HCT116 (cell line): ENCODE measurements at regions not wholly inside any gene's neighbourhood (a gene's known extent, or its start where the extent isn't known, plus 50 kb on each side); places are given as distances from the start of the nearest gene placed in this dataset.

Experiments used
- ATAC-seq: fragments of 200-7000 bp; cut with Tn5 transposase; 2 replicates; pipeline ENCODE4 v1.9.1; 2020; ENCODE audit warnings: mild to moderate bottlenecking, moderate library complexity
- BruUV-seq: library from RNA; stranded (reverse); fragments of 400-500 nt; replicated peaks from 2 replicates; lab custom pipeline; 2021; lab: Mats Ljungman, UMichigan
- CTCF ChIA-PET: fragments of 300-600 bp; sonication (Branson Sonifier 250); formaldehyde crosslinking; loops from one replicate; lab custom pipeline; 2021; ENCODE audit warnings: antibody characterized with exemption; lab: Charles Lee
- POLR2A ChIA-PET: fragments of 300-600, 350-600 bp; sonication (Branson Sonifier 250); formaldehyde crosslinking; loops from one replicate; lab custom pipeline; 2021; ENCODE audit warnings: antibody characterized with exemption; lab: Charles Lee
- RAD21 ChIA-PET, 2 experiments: fragments of 300-600 bp; sonication (Branson Sonifier 250); formaldehyde crosslinking; loops; one replicate each; lab custom pipeline; 2023; ENCODE audit warnings: low total read pairs in 2 of 2; ENCODE audit not compliant: uncharacterized antibody in 2 of 2, unreplicated experiment in 2 of 2, low non-redundant PET in 1 of 2; lab: Charles Lee
- DNase-seq: peaks from one replicate; pipeline ENCODE4 v3.0.0-alpha.2; 2010; ENCODE audit warnings: low read depth, low spot score
- H2AFZ ChIP-seq: fragments of 200-600 bp; shearing (Covaris generic), sonication (generic); 2 replicates; pipeline ENCODE4 v1.6.1; 2017; ENCODE audit warnings: low read depth, mixed run types, mixed read lengths, antibody characterized with exemption, low read length; ENCODE audit not compliant: poor library complexity, severe bottlenecking
- H3K27ac ChIP-seq: 2 replicates; pipeline ENCODE4 v1.5.1; 2012; ENCODE audit warnings: low read depth, low read length
- H3K27me3 ChIP-seq: fragments of 200-600 bp; sonication (generic); 2 replicates; pipeline ENCODE4 v1.6.1; 2016; ENCODE audit warnings: mixed run types, low read length, mixed read lengths; ENCODE audit not compliant: insufficient read depth
- H3K36me3 ChIP-seq, 2 experiments: fragments of 200-500 bp in 1 of 2; fragments of 200-600 bp in 1 of 2; sonication (Bioruptor generic) in 1 of 2; sonication (generic) in 1 of 2; 2 replicates each; pipeline versions ENCODE4 v1.5.1 to v1.6.1; 2014 to 2016; ENCODE audit warnings: low read length in 2 of 2, inconsistent platforms in 1 of 2, mixed read lengths in 1 of 2, mixed run types in 1 of 2; ENCODE audit not compliant: insufficient read depth in 2 of 2, control insufficient read depth in 1 of 2
- H3K4me1 ChIP-seq, 2 experiments: fragments of 200-600 bp in 1 of 2; sonication (generic) in 1 of 2; 2 replicates each; pipeline versions ENCODE4 v1.5.1 to v1.6.1; 2012 to 2017; ENCODE audit warnings: low read length in 2 of 2, inconsistent platforms in 1 of 2, mild to moderate bottlenecking in 1 of 2, mixed read lengths in 1 of 2, mixed run types in 1 of 2, moderate library complexity in 1 of 2; ENCODE audit not compliant: insufficient read depth in 2 of 2, control insufficient read depth in 1 of 2
- H3K4me2 ChIP-seq: fragments of 200-600 bp; sonication (generic); 2 replicates; pipeline ENCODE4 v1.6.1; 2017; ENCODE audit warnings: mixed run types, low read length, mixed read lengths
- H3K4me3 ChIP-seq, 2 experiments: fragments of 200-600 bp in 1 of 2; sonication (generic) in 1 of 2; replicated peaks in 1 of 2; 2 replicates each; pipeline ENCODE4 v1.5.1; 2011 to 2016; ENCODE audit warnings: low read length in 2 of 2, control low read depth in 1 of 2, low read depth in 1 of 2, mild to moderate bottlenecking in 1 of 2, mixed read lengths in 1 of 2, mixed run types in 1 of 2
- H3K79me2 ChIP-seq: fragments of 200-600 bp; sonication (generic); 2 replicates; pipeline ENCODE4 v1.6.1; 2017; ENCODE audit warnings: mild to moderate bottlenecking, mixed run types, low read length, moderate library complexity, mixed read lengths; ENCODE audit not compliant: insufficient read depth
- H3K9ac ChIP-seq: fragments of 200-600 bp; sonication (generic); 2 replicates; pipeline ENCODE4 v1.6.1; 2016; ENCODE audit warnings: low read length, mixed read lengths
- H3K9me2 ChIP-seq: fragments of 200-600 bp; sonication (generic), shearing (Covaris generic); 2 replicates; pipeline ENCODE4 v1.6.1; 2017; ENCODE audit warnings: mixed run types, mild to moderate bottlenecking, moderate library complexity; ENCODE audit not compliant: insufficient read depth
- H3K9me3 ChIP-seq, 2 experiments: fragments of 200-500 bp in 1 of 2; fragments of 200-600 bp in 1 of 2; sonication (Bioruptor generic) in 1 of 2; sonication (generic) in 1 of 2; 2 replicates each; pipeline ENCODE4 v1.6.1; 2014 to 2017; ENCODE audit warnings: low read length in 2 of 2, mixed read lengths in 2 of 2, inconsistent platforms in 1 of 2, low read depth in 1 of 2, mild to moderate bottlenecking in 1 of 2, mixed run types in 1 of 2, moderate library complexity in 1 of 2; ENCODE audit not compliant: control insufficient read depth in 1 of 2, insufficient read depth in 1 of 2
- H4K20me1 ChIP-seq: fragments of 200-600 bp; sonication (generic), shearing (Covaris generic); 2 replicates; pipeline ENCODE4 v1.6.1; 2017; ENCODE audit warnings: mixed run types, mild to moderate bottlenecking, moderate library complexity; ENCODE audit not compliant: insufficient read depth
- CBX3 ChIP-seq: IDR thresholded peaks from 2 replicates; pipeline ENCODE4 v1.6.1; 2012; ENCODE audit warnings: low read depth
- EZH2 ChIP-seq: fragments of 200-600 bp; sonication (generic); IDR thresholded peaks from 2 replicates; pipeline ENCODE4 v1.6.1; 2017; ENCODE audit warnings: antibody characterized with exemption, mixed run types
- POLR2A ChIP-seq: IDR thresholded peaks from 2 replicates; pipeline ENCODE4 v1.7.0; 2011; ENCODE audit warnings: borderline replicate concordance; ENCODE audit not compliant: insufficient read depth, insufficient read length; ENCODE audit errors: extremely low read depth
- POLR2AphosphoS5 ChIP-seq: IDR thresholded peaks from 2 replicates; pipeline ENCODE4 v1.6.1; 2011; ENCODE audit warnings: mild to moderate bottlenecking, low read depth, low read length, moderate library complexity
- SRF ChIP-seq: IDR thresholded peaks from 2 replicates; pipeline ENCODE4 v1.6.1; 2012; ENCODE audit warnings: low read depth
- intact Hi-C: fragments of 100-400 bp; cut with micrococcal nuclease; formaldehyde crosslinking; loops from 2 replicates; pipeline ENCODE4 v1.10.0; 2022
- TF ChIP-seq, protein P1 (sequence below): IDR thresholded peaks from 2 replicates; pipeline ENCODE4 v1.6.1; 2012
- TF ChIP-seq, protein P2 (sequence below), 3 experiments: fragments of 200-600 bp in 1 of 3; sonication (generic) in 1 of 3; IDR thresholded peaks in 2 of 3; conservative IDR thresholded peaks in 1 of 3; 2 replicates each; pipeline ENCODE4 v1.5.1; 2012 to 2017; ENCODE audit warnings: low read depth in 2 of 3, low read length in 2 of 3, antibody characterized with exemption in 1 of 3, borderline replicate concordance in 1 of 3, control low read depth in 1 of 3, mild to moderate bottlenecking in 1 of 3, mixed read lengths in 1 of 3, mixed run types in 1 of 3, moderate library complexity in 1 of 3; ENCODE audit not compliant: insufficient read depth in 1 of 3

DNA sequence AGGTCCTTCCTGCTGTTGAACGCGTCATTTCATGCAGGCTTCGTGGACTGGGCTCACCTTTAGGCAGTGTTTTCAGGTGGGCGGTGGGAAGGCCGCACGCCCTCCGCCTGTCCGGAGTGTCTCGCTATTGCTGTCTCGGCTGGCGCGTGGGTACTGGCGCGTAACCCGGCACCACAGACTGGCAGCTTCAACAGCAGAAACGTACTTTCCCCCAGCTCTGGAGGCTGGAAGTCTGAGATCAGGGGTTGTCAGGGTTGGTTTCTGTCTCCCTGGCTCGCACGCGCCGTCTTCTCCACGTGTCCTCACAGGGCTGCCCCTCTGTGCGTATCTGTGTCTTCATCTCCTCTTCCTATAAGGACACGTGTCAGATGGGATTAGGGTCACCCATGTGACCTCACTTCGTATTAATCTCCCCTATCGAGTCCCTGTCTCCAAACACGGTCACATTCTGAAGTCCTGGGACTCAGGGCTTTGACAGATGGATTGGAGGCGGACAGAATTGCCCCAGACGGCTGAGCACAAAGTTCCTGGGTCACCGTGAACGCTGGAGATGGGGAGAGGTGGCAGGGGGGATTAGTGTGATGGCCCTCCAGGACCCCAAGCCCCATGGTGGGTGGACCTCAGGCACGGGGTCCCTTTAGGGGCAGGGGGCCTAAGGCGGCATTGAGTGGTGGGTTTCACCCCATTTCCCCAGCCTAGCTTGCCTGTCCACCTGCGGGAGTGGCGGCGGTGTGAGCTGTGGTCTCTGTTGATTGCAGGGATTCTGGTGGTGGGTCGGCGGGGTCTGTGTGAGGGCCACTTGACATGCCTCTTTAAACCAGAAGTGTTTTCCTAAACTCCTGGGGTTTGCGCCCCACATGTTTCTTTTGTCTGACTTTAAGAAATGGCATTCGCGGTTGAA, 83.4 kb upstream of the LRPAP1 start:
- Histone ChIP-seq H2AFZ (no peak overlapping the region), H3K27me3 (no peaks in the 10 kb centered on the region), H3K4me2 (no peak overlapping the region), H3K4me1 (peaks cover 10 to 14% of the 10 kb centered on the region in 2 experiments), H3K27ac (no peak overlapping the region), H3K36me3 (no peaks in the 10 kb centered on the region), H3K4me3 (no peak overlapping the region), H3K9me2 (no peaks in the 10 kb centered on the region), H3K9me3 (no peaks in the 10 kb centered on the region), H3K9ac (no peak overlapping the region), H3K79me2 (no peaks in the 10 kb centered on the region), H4K20me1 (no peaks in the 10 kb centered on the region)
- no TSS peak for BruUV-seq
- ChIA-PET RAD21 (no interaction called here), POLR2A (no interaction called here), CTCF (no interaction called here)
- ATAC-seq (no peak), DNase-seq (no peak)
- no peak for TF ChIP-seq CBX3
- no peak for TF ChIP-seq EZH2
- TF ChIP-seq, protein P1, sequence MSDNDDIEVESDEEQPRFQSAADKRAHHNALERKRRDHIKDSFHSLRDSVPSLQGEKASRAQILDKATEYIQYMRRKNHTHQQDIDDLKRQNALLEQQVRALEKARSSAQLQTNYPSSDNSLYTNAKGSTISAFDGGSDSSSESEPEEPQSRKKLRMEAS, result no peak
- intact Hi-C loops, result no loop called here

DNA sequence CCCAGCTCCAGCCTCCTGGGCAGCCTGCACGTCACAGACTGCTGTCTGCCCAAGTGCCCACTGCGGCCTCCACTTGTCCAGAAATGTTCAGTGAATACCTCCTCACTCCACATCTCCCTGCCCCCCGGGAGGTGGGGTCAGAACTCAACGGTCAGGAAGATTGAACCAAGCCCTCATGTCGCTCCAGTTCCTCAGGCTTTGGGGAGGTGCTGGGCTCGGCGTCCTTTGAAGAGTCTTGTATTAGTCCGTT, 82.4 kb upstream of the LRPAP1 start:
- Histone ChIP-seq H3K4me1 (peaks cover 10 to 14% of the 10 kb centered on the region in 2 experiments), H3K27ac (no peak overlapping the region), H3K9ac (no peak overlapping the region), H3K4me3 (no peak overlapping the region), H4K20me1 (no peaks in the 10 kb centered on the region)
- no peak for ATAC-seq
- no peak for DNase-seq
- TF ChIP-seq SRF, result no peak
- no peak for TF ChIP-seq POLR2A
- TF ChIP-seq, protein P2, sequence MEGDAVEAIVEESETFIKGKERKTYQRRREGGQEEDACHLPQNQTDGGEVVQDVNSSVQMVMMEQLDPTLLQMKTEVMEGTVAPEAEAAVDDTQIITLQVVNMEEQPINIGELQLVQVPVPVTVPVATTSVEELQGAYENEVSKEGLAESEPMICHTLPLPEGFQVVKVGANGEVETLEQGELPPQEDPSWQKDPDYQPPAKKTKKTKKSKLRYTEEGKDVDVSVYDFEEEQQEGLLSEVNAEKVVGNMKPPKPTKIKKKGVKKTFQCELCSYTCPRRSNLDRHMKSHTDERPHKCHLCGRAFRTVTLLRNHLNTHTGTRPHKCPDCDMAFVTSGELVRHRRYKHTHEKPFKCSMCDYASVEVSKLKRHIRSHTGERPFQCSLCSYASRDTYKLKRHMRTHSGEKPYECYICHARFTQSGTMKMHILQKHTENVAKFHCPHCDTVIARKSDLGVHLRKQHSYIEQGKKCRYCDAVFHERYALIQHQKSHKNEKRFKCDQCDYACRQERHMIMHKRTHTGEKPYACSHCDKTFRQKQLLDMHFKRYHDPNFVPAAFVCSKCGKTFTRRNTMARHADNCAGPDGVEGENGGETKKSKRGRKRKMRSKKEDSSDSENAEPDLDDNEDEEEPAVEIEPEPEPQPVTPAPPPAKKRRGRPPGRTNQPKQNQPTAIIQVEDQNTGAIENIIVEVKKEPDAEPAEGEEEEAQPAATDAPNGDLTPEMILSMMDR (IDR thresholded peaks at IDR 0.05 in 2 of 3, conservative IDR thresholded peaks at IDR 0.05 in 1 of 3; ENCODE audit: borderline replicate concordance in 1 of 3, insufficient read depth in 1 of 3, low read depth in 2 of 3, low read length in 2 of 3), result no peak
- no peak for TF ChIP-seq POLR2AphosphoS5
- TF ChIP-seq, all 23 proteins: peak for 0
- ChIA-PET POLR2A (no interaction called here), CTCF (no interaction called here), RAD21 (no interaction called here)
- intact Hi-C loops, result no loop called here
- Histone ChIP-seq H3K79me2 (no peaks in the 10 kb centered on the region), H2AFZ (no peak overlapping the region), H3K9me2 (no peaks in the 10 kb centered on the region), H3K9me3 (no peaks in the 10 kb centered on the region), H3K4me2 (0 out of 2 replicates have a peak overlapping the region, but pooled peaks have one; percentile 53), H3K27me3 (no peaks in the 10 kb centered on the region), H3K36me3 (no peaks in the 10 kb centered on the region)
- BruUV-seq, result no TSS peak
